NCI-H526 (cell line): ENCODE measurements at regions not wholly inside any gene's neighbourhood (a gene's known extent, or its start where the extent isn't known, plus 50 kb on each side); places are given as distances from the start of the nearest gene placed in this dataset.
"Not testable (repeated sequence)": the region's sequence is repeated elsewhere in the genome, so short reads cannot be mapped to it uniquely, and the experiment has no call there.

ENCODE experiments used
- DNase-seq, 2 experiments: peaks; one replicate each; lab custom pipeline; 2025; lab: John Stamatoyannopoulos, UW

DNA sequence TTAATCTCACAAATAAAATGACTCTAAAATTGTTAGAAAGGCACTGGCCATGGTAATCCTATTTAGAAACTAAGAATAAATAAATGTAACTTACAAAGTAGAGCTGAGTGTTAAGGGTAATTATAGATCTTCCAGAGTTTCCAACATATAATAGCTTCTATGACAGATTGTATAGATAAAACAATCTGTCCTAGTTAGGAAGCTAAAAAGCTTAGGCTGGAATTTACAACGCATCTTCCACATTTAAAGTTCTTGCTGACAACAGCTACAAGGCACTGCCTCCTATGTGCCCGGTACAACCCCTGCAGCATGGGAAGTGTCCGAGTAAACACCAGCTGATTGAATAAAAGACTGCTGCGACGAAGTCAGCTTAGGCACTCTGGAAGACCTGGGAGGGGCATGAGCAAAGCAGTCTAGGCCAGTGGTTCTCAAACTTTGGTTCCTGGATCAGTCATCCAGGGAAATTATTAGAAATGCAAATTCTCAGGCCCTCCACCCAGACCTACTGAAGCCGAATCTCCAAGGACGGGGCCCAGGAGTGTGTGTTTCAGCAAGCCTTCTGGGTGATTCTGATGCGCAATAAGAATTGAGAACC is 635.6 kb upstream of the TBX3 start:
- no peak for DNase-seq

- DNase-seq: no peak
Measured at GRCh38 chr12:115313929-115314328, 630.0 kb upstream of the TBX3 start.

- DNase-seq: no peak
Measured at GRCh38 chr12:115312901-115313300, 628.9 kb upstream of the TBX3 start.

DNA sequence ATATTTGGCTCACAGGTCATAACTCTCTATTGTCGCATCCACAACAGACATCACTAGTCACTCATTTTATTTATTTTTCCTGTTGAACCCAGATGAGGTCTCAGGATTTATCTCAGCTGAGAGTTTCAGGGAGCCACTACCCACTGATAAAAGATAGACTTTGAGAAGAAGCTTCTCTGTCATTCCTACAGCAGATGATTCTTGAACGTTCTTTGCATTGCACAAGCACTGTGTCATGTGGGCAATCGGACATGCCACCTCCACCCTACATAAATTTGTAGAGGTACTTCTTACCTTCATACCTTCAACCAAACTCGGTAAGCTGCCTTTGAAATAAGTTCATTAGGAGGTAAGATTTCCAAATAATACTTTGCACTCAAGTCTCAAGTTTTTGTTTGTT is 627.9 kb upstream of the TBX3 start:
- DNase-seq: no peak

- DNase-seq: no peak
Measured at GRCh38 chr12:115308918-115309317, 624.9 kb upstream of the TBX3 start.

DNA sequence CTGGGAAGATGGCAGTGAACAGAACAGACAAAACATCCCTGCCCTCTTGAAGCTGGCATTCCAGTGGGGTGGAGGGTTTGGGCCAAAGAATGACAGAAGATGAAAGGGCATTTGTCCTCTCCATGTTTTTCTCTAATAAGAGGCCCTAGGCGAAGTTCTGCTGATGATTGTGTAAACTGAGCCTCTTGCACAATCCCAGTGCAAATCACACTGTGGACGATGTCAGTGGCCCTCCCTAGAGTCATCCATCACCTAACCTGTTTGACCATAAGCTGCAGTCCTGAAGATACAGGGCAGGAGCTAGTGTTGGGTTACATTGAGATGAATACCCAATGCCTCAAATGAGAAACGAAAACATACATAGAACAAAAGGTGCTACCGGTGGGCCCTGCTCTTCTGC is 622.4 kb upstream of the TBX3 start:
- no peak for DNase-seq

- DNase-seq: no peak
Measured at GRCh38 chr12:115305867-115306266, 621.9 kb upstream of the TBX3 start.

- DNase-seq: no peak
Measured at GRCh38 chr12:115305275-115305674, 621.3 kb upstream of the TBX3 start.

DNA sequence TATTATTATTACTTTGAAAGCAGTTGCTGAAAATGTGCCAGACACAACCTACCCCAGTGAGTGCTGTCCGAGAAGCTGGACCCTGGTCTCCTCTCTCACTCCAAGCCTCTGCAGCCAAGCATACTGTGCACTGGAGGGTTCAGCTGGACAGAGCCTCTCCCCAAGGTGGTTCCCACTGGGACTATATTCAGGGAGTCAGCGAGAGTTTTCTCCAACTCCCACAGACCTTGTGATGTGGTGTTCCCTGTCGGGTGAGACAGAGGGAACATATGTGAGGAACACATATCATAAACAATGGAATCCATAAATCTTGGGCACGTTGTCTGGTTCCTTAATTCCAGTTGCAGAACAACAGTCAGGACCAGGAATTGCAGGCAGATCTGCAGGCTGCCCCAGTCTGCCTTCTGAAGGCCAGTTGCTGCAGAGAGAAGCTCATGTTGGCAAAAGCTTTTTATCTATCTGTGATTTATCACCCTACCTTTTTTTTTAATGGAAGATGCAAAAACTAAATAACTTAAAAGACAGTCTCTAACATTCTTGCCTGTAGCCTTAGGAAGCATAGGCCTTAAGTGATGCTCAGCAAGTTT is 619.8 kb upstream of the TBX3 start:
- DNase-seq: no peak

DNA sequence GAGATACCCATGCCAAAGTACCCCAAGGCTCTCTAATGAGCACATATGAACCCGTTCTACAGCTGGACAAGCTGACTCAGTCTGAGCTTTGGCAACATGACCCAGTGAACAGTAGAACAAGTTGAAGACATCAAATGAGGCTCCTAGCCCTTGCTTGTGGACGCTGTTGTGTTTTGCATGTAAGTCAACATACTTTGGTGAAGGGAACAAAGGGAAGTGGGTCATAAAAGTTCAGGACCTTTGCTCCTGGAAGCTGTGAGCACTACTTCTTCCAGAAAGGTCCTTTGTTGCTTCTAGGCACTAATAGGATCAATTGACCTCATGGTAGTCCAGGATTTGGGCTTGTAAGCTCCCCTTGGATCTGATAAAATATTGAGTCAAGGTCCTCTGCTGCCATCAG is 613.5 kb upstream of the TBX3 start:
- peak; percentile 19 to 45 for DNase-seq

GRCh38 chr12:115296613-115297198 is 612.7 kb upstream of the TBX3 start:
- no peak for DNase-seq

DNA sequence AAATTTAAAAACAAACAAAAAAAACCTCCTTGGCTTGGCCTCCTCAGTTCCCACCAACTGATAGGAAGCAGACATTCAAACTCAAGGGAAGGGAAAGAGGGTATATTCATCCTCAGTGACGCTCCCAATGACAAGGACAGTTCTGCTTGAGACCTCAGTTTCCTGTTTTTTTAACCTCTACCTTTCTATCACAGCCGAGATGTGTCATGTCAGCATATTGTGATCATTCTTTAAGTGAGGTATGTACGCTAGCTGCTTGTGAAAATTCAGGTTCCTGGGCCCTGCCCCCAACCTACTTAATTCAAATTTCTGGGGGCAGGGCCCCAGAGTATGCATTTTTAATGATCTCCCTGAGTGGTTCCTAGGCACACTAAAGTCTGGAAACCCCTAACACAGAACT is 611.9 kb upstream of the TBX3 start:
- no peak for DNase-seq

DNA sequence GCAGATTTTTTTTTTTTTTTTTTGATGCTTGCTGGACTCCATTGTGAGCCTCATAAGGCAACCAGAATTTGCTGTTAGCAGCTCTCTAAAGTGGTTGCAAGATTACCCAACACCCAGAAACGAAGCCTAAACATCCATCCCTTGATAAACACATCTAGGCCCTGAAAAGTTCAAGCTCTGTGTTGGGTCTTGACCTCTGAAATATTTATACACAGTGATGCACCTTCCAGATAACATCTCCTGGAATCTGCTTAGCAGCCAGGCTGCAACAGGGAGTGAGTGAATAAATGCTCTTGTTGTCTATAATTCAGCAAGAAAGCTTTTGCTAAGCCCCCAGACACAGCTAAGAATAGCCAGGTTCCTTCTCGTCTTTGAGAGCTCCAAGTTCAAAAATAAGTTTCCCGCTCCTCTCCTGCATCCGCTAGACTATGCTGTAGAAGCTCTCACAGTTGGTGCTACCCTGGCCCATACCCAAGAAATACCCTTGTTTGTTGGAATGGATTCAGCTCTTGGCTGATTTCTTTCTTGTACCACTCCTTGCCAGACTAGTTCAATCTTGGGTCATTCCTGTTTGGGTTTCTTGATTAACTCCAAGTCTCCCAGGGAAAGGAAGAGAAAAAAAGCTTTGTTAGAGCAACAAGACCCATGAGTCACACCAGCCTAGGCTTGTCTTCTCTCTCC is 610.6 kb upstream of the TBX3 start:
- DNase-seq: no peak

- not testable (repeated sequence) for DNase-seq
Measured at GRCh38 chr12:115285429-115285828, 601.5 kb upstream of the TBX3 start.

GRCh38 chr12:115273456-115273855 is 589.5 kb upstream of the TBX3 start:
- no peak for DNase-seq

GRCh38 chr12:115268451-115268850 is 584.5 kb upstream of the TBX3 start:
- DNase-seq: no peak

DNA sequence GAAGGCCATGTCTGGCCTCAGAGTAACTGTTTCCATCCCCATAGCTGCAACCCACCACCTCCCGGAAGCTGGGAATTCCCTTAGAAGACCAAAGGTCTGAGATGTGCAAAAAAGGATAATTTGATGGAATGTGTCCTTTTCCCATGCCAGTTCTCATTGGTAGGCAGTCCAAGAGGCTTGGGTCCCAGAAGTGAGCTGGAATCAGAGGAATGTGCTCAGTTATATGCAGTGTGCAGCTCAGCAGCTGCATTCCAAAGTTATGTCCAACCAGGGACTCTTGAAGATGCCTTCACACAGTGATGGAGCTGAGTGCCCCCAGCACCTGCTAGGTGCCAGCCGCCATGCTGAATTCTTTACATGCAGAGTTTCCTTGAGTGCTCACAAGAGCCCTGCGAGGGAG is 583.9 kb upstream of the TBX3 start:
- DNase-seq: no peak

DNA sequence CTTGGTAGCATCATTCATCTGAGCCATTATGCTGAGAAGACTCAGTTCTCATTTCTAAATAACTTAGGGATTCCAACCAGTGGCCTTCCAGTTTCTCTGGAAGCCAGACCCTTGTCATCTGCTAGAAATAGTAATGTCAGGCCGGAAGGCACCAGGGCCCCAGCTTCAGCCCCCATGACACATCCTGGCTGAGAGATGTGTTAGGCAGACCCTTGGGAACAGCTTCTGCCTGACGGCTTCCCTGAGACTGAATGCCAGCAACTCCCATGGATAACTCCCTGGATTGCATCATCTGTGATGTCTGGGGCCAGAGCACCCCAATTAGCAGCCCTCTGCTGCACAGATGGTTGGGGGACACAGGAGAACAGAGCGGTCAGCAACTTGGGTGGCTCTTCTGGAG is 583.5 kb upstream of the TBX3 start:
- no peak for DNase-seq

DNA sequence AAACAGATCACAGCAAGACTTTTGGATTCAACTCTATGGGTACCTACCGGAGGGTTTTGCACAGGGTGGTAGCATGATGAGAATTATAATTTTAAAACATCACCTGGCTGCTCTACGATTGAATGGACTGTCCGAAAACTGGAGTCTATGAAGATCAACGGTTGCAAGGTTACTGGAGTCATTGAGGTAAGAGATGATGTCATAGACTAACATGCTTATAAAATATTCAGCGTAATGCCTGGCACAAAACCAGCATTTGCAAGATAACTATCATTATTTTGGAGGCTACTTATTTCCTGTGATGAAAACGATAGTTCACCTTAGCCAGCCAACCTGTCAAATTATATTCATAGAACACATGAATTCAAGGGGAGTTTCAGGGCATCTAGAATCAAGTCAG is 580.6 kb upstream of the TBX3 start:
- no peak for DNase-seq

DNA sequence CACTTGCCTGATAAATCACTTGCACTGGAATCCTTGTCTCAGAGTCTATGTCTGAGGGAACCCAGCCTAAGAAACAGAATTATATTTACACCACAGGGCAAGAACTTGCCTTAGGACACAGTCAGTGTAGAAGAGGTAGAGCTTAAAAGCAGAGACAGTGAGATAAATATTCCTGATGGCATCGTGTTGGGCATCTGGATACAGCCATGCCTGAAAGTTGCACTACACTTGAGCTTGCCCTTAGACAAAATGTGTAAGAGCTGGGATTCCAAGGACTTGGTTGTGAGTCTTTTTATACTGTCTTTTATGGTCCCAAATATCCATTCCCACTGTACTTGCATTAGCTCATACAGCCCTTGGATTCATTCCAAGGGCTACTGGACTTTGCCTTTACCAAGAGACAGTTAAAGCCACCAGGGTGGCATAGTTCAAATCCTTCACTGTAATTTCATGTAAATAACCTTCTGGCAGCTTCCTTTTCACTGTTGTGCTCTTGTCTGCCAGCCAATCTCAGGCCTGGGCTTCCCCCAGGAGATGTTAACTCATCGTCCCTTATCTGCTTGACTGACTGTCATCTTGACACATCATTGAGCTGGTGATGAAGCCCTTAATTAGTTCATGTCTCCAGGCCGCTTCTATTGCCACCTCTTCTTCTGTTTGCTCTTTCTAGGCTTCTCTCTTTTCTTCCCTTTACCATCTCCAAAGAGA is 577.9 kb upstream of the TBX3 start:
- peak; percentile 3 to 11 for DNase-seq

DNA sequence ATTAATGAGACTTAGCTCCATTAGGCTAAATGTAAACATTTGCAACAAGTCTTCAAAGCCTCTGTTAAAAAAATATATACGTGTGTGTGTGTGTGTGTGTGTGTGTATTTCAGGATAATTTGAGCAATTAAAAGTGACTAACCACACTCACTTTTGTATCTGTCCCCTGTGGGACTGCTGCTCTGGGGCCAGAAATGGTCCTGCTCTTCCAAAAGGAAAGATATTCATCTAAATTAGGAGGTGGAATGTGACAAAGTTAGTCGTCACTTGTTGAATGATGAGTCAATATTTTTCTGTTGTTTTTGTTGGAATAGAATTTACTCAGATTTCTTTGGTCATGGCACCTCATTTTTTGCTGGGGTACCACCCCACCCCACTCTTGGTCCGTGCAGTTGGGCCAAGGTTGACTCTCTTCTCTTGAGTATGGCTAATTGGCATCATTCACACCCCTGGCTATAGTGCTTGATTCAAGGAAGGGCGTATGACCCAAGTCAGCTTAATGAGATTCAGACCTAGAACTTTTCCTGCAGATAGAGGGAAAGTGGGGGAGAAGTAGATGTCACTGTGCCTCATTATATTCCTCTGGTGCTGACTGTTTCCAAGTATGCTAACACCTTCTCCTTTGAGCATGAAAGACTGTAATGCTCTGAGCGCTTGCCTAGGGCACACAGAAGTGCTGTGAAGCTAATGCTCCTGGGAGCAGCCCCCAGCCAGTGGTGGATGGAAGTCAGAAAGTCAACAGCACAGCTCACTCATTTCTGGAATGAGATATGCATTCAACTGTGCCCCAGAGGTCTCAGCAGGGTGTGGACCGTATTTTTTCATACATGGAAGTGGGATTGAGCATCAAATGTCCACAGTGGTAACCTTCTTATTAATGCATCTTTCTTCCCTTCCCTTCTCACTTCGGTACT is 577.0 kb upstream of the TBX3 start:
- no peak for DNase-seq
